Activated CD8-positive, alpha-beta memory T cell treated with anti-CD3 and anti-CD28 coated beads, Interleukin-2, amount 50 U/mL, for 1 hour (primary cell): ENCODE measurements at regions not wholly inside any gene's neighbourhood (a gene's known extent, or its start where the extent isn't known, plus 50 kb on each side); places are given as distances from the start of the nearest gene placed in this dataset.

Source experiments
- DNase-seq: peaks from one replicate; pipeline ENCODE4 v3.0.0-alpha.2; 2020; ENCODE audit errors: extremely low read depth

DNA sequence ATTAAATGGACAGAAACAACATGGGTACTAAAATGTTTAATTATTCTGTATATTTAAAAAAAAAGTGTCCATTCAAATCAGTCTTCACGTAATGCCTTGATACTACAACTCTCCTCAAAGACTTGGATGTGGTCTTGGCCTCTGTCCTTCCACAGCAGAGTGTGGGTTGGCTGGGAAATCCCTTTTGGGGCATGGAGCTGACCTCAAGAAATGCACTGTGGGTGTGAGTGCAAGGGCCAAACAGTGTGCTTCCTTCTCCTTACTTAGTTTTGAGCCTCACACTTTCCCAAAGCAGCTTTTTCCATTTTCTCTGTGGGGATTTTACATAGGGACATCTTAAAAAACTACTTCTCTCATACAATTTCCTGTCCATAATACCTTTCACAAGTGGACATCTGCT is 607.4 kb downstream of the EFNB2 start:
- DNase-seq, result no peak

DNA sequence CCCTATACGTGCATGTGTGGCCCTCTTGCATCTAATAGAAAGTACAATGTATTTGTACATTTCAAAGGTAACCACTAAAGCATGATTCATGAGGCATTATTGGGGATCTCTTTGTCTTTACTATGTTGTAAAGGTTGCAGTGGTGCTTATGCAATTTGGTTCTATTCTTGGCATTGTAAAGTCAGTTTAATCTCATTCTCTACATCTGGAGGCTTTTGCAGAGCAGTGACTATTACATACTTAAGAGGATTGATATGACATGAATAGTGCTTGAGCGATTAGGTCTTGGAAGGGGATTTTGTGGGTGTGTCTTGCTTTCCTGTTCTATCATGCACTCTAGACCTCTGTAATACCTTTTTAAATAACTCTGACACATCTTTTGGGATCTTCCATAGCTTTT is 610.0 kb downstream of the EFNB2 start:
- DNase-seq, result no peak

DNA sequence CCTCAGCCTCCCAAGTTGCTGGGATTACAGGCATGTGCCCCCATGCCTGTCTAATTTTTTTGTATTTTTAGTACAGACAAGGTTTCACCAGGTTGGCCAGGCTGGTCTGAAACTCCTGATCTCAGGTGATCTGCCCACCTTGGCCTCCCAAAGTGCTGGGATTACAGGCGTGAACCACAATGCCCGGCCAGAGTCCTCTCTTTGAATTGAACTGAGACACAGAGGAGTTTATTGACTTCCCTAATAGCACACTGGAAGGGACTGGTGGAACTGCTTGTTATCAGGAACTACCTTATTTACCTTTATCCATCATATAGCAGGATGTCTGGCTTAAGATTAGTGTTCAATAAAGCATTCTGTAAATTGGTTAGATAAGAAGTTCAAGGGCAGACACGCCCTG is 613.8 kb downstream of the EFNB2 start:
- no peak for DNase-seq

DNA sequence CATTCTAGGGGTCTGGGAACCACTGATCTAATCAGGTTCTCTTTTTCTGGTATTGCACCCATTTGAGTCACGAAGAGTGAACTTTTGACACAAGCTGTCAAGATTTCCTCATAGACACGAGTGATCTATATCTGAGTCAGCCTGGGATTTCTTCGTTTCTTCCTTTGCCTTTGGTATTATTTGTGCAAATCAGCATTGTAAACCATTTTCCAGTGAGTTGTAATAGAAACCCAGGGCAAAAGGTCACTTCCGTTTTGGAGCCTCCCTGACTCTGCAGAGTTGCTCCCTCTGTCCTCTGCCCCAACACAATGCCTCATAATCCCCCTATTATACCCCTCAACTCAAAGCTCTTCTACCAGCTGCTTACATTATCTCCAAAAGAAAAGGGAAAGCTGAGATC is 615.1 kb downstream of the EFNB2 start:
- DNase-seq, result no peak

DNA sequence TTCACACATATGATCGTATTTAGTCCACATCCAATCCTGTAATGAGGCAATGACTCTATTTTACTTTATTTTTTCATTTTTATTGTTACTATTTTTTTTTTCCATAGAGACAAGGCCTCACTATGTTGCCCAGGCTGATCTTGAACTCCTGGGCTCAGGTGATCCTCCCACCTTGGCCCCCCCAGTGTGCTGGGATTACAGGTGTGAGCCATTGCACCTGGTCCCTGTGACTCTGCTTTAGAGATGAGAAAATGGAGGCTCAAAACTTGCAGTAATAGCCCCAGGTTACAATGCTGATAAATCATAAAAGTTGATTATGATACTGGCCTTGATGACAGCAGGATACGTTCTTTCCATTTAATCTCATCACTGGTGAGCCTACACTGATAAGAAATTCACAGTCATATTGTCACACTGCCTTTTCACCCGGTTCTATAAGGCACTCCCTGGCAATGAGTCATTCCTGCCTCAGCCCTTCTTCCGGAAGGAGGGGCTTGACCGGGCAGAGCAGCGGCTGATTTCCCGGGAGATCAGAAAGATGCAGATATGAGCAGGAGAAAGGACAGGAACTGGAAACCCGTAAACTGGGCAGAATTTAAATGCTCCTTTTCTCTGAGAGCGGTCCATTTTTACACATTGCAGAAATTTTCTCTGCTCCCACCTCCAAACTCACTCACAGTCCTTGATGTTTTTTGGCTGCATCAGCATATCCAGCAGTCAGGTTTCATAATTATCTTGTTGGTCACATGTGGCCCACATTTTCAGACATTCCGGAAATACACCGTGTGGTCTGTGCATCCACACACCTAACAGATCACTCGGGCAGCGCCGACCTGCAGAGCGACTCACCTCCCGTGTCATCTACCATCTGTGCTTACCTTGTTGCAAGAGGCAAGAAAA is 616.4 kb downstream of the EFNB2 start:
- DNase-seq, result no peak

DNA sequence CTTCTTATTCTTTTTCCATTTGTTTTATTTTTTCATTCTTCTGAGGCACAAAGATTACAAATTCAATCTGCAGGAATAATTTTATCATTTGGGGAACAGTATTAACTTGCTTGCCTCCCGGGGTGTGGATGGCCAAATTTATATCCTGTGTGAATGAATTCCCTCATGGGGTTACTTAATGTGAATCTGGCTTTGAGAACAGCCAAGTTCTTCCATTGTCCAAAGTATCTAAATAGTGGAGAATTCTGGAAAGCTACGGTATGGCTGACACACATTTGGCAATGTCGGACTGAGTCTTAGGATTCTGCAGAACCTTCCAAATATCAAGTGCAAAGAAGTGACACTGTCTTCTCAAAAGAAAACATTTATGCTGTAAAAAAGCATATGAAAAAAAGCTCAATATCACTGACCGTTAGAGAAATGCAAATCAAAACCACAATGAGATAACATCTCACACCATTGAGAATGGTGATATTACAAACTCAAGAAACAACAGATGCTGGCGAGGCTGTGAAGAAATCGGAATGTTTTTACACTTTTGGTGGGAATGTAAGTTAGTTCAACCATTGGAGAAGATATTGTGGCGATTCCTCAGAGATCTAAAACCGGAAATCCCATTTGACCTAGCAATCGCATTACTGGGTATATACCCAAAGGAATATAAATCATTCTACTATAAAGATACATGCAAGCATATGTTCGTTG is 620.2 kb downstream of the EFNB2 start:
- no peak for DNase-seq

DNA sequence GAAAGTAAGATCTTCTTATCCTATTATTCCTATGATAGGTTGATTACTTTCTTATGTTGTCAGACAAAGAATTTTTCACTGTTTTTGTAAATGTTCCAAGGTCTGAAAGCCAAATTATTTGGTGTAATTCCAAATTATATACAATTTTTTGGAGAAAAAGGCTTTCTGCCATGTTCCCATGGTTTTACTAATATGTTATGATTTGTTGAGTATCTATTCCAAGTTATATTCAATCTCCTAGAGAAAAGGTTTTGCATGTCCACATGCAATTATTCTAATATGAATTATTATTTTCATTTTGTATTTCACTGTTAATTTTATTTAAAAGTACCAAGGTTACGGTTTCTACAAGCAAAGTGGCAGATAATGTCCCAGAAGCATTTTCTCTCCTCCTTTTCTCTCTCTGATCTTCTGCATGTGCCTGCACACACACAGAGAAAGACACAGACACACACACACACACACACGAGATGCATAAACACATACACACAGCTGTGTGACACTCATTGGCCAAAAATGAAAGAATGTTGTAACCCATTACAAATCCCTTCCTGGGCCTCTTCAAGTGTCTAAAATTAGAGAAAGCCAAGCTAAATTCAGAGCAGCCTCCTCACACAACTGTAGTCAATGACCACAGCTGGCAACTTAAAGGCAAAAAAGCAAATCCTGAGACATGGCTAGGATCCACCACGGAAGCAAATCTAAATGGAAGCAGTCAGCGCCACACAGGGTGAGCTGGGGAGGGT is 621.0 kb downstream of the EFNB2 start:
- no peak for DNase-seq

DNA sequence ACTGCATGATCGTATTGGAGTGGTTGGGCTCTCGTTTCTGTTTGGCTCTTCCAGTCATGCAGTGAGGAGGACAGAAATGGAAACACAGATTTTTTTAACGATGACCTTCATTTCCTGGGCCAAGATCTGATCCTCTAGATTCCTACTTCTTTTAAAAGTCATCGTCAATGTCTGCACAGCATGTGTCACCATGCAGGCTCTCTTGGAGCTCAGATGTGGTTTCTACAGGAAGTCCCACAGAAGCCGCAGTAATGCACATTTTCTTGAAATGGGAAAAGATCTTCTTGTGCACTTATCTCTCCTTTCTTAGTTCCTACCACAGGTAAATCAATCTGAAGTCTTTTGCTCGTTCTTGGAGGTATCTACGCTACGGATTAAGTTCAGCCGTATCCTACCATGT is 626.9 kb downstream of the EFNB2 start:
- DNase-seq, result no peak

DNA sequence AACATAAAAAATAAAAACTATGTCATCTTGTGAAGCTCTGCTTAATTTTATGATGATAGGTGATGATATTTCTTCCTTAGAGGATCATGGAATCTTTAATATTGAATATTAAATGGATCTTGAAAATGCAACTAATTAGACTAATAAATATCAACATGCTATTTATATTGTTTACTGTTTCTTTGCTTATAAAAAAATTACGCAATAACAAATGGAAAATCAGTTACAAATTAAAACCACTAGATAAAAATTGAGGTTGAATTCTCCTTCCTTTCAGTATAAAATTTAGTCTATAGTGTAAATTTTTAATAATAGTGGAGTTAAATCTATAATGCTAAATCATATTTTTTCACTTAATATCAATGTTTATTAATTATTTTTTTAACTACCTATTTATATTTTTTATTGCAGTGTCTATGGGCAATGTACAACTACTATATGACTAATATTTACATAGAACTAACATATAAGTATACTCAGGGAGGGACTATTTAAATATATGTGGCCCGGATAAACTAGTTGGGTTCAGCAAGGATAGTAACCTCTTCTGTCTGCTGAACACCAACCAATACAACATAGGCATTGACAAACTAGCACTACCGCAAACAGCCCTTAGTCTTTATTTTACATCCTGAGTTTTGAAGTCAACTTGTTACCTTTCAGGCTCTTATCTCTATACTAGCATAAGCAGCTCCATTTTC is 628.0 kb downstream of the EFNB2 start:
- no peak for DNase-seq

DNA sequence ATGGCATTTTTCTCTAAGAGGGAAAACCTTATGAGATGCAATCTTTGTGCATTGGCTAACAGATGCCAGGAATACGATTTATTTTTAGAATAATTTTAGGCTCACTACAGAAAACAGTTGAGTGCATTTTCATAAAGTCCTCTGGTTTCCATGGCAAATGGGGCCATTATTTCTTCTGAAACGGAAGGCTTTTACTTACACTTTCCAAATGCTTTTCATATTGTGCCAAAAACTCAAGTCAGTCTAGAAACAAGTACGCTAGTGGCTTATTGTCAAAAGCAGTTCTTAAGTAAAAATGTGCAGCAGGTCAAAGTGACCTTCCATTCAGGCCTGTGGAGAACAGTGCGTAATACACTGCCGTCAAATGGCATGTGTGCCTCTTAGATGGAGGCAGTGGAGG is 628.7 kb downstream of the EFNB2 start:
- DNase-seq, result no peak

DNA sequence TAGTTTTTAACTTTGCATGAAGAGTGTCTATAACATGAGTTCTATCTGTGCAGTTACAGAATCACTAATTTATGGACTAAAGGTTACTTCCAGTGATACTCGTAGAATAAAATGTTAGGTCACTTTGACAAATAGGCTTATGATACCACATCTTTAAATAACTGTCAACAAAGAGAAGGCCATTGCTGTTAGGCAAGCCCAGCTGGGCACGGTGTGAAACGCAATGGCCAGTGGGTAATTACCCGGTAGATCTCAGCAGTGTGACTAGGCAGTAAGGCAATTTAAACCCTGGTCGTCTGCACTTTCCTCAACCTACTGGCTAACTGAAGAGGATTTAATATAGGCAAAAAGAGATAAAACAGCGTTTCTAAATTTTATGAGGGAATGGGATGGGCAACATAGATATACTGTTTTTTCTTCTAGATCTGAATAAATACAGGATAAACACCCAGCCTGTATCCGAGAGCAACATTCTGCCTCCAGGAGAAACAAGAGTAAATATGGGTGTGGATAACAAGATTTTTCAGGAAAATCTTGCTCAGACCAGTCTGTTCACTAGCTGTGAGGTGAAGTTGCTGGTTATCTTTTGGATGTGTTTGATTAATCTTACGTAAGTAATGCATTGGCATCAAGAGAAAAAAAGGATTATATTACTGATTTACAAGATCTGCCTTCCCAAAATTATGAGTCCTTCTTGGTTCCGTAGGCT is 631.3 kb downstream of the EFNB2 start:
- no peak for DNase-seq

DNA sequence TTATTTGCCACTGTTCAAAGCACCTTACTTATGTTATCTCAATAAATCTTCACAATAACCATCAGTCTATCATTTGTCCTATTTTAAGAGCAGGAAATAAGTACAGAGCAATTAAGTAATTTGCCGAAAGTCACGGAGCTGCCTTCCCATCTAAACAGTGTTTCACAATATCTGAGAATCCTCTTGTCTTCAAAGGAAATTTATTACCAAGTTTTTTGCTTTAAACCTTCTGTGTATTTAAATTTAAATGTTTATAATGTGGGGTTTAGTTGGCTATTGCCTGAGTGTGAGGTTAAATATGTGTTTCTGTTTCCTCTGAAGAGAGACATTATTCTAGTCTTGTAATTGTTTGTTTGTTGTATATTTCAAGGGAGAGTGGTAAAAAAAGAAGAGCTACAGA is 633.1 kb downstream of the EFNB2 start:
- DNase-seq, result no peak

DNA sequence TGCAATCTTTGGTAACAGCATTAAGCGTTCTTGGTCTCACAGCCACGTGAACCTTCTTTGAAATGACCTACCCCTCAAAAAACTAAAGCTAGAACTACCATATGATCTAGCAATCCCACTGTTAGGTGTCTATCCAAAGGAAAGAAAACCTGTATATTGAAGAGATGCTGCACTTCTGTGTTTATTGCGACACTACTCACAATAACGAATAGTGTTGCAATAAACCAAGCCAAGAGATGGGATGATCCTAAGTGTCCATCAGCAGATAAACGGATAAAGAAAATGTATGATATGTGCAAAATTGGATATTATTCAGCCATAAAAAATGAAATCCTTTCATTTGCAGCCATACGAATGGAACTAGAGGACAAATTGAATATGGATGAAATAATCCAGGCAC is 637.9 kb downstream of the EFNB2 start:
- no peak for DNase-seq

DNA sequence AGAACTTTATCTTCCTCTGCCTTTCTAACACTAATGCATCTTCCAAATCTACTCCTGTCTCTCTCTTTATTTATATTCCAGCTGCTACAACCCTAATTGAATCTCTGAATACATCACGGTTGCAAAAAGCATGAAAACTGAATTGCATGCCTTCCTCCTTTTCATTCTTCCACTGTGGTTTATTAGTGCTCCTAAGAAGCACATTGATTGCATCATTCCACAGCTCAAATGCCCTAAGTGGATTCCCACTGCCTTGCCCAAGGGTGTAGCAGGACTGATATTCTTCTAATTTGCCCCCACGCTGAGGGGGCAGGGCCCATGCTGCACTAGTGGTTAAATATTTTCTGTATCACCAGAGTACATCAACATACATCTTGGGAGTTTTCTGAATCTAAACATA is 640.8 kb downstream of the EFNB2 start:
- DNase-seq, result no peak

DNA sequence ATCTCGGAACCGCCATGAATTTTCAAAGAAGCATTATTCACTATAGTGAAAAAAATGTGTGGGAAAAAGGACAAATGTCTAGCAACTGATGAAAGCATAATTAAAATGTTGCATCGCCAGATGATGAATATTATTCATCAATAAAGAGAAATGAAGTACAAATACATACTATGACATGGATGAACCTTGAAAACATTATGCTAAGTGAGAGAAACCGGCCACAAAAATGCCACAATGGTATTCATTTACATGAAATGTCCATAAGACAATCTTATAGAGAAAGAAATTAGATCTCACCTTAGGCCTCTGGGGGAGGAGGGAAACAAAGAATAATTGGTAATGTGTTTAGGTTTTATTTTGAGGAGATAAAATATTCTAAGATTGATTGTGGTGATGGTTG is 645.0 kb downstream of the EFNB2 start:
- DNase-seq, result no peak

DNA sequence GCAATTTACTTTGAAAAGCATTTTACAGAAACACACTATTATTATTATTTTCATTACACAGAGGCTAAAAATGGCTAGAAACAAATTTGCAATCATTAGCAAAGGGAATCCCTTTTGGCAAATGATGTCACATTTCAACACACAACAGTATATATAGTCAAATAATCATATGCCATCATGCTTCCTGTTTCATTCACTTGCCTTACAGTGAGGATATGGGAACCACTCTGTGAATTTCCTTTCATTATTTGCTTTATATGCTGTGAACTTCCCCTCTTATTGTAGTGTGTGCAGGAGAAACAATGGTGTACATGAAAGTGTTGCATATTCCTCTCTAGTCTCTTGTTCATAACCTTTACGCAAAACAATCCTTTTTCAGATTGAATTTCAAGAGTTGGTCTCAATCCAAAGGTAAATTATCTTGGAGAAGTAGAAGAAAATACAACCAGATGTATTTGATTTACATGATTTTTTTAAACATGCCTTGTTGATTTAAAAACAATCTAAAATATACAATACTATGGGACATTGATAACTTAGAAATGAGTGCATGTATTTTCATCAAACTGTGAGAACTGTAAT is 657.3 kb downstream of the EFNB2 start:
- DNase-seq, result no peak

DNA sequence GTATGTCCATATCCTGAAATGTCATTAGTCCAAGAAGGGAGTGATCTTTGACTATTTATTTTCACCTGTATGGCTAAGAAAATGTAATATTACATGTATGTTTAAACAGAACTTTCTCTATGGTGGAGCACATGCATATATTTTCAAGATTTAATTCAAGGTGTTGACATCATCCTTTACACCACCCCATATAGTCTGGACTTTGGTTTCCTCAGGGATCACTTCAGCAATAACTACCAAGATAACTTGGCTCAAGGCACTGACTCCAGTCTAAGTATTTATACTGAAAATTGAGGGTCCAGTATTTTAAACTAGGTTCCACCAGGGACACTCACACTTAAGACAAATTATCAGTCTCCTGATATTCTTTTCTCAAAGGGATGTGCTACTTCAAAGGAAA is 660.6 kb downstream of the EFNB2 start:
- DNase-seq, result no peak

DNA sequence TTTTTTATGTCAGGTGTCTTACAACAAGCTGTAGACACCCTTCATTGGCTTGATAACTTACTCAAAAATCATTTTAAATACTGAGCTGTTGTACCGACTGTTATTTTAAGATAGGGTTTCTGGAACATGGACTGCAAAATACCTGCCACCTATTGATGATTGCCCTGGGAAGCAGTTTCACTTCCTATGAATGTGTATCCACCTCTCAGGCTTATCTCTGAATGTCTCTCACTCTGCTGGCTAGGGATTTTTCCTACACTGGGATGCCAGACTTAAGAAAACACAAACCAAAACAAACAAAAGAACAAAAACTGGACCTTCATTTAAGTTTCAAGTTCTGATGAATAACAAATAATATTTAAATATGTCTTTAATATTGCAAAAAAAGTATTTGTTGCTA is 663.7 kb downstream of the EFNB2 start:
- DNase-seq, result no peak

DNA sequence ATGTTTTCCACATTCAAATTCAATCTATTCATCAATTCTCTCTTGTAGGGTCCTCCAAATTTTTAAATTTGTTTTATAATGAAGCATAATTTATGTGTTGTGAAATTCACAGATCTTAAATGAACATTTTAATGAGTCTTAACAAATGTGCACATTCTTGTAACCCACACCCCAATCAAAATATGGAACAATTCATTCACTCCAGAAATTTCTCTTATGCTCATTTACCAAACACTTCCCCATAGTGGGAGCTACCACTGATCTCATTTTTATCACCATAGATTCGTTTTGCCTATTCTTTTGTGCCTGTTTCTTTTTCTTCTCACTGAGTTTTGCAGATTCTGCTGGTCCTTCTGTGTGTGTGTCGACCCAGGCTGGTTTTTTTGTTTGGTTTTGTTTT is 664.1 kb downstream of the EFNB2 start:
- no peak for DNase-seq

DNA sequence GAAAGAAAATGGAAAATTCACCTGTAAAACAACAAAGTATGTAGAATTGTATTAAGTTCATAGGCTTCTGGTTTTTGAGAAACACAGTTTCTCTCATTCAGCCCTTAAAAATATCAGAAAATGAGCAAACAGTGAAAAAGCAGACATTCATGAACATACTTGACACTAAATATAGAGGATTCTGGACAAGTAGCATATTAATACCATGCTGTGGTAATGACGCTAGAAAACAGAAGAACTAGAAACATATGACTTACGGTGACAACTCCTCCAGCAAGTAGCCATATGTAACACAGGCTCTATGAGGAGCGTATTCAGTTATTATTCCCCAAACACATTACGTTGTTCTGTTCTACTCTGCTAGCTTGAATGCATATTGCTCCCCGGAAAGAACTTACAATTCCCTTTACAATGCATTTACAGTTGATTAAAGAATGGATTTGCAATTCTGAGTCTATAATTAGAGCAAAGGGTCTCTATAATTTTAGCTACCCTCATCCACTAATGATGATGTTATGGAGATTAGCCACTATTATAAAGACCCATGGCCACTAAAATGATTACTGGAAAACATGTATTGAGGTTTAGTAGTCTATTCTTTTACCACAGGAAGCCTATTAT is 672.1 kb downstream of the EFNB2 start:
- no peak for DNase-seq

DNA sequence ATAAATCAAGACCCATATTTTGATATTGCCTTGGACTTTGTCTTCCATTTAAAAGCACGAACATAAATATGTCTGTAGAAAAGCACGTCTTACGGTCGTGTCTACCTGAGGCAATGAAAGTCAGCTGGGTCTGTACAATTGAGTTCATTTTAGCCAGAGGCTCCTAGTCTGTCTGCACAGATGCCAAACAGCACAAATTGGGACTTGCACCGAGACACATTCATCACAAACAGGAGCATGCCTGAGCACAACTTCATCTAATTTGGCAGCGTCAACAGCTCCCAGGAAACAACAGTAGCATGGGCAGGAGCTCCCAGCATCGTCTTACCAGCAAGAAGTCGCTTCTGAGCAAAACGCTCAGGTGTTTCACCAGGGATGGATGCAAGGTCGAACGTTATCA is 687.0 kb downstream of the EFNB2 start:
- no peak for DNase-seq
